Urinary bladder (tissue), 3 donors: ENCODE measurements at regions not wholly inside any gene's neighbourhood (a gene's known extent, or its start where the extent isn't known, plus 50 kb on each side); places are given as distances from the start of the nearest gene placed in this dataset.
"Not testable (repeated sequence)": the region's sequence is repeated elsewhere in the genome, so short reads cannot be mapped to it uniquely, and the experiment has no call there.

Experiments used
- DNase-seq: peaks from one replicate; pipeline ENCODE4 v3.0.0-alpha.2; 2015; ENCODE audit errors: extremely low spot score
- H3K27ac ChIP-seq: one replicate; pipeline ENCODE4 v1.5.1; 2013; ENCODE audit warnings: low read depth, mild to moderate bottlenecking, moderate library complexity
- H3K36me3 ChIP-seq: one replicate; pipeline ENCODE4 v1.6.1; 2013; ENCODE audit warnings: mild to moderate bottlenecking, moderate library complexity; ENCODE audit not compliant: insufficient read depth
- H3K4me1 ChIP-seq: one replicate; pipeline ENCODE4 v1.6.1; 2013; ENCODE audit warnings: mild to moderate bottlenecking, moderate library complexity; ENCODE audit not compliant: insufficient read depth
- H3K4me3 ChIP-seq: one replicate; pipeline ENCODE4 v1.5.1; 2013; ENCODE audit warnings: low read depth, low read length
- WGBS: extraction: QIAGEN DNeasy Blood & Tissue Kit; methylation state at CpG from one replicate; pipeline ENCODE4 v1.1.7; 2013; 5-methylcytosine and 5-hydroxymethylcytosine counted together
- donor health status: healthy with polysubstance abuse.
- donor health status: healthy.

- Histone ChIP-seq H3K4me1 (peaks cover 1% of the 10 kb centered on the region), H3K4me3 (no peak overlapping the region), H3K27ac (no peak overlapping the region), H3K36me3 (no peaks in the 10 kb centered on the region)
- no peak for DNase-seq
- 83% methylated on average over 2 of the region's 2 CpGs for WGBS
Measured at GRCh38 chr3:107452436-107452835, 70.3 kb upstream of the BBX start.

- no peaks in the 10 kb centered on the region for H3K36me3 ChIP-seq
- 94% methylated on average over 2 of the region's 2 CpGs for WGBS
Measured at GRCh38 chr3:107453504-107453903, 69.3 kb upstream of the BBX start.

GRCh38 chr3:107455621-107456020 lies 67.1 kb upstream of the BBX start:
- whole genome bisulfite sequencing = 81% methylated on average over 1 of the region's 1 CpG
- DNase-seq = no peak
- no peaks in the 10 kb centered on the region for H3K36me3 ChIP-seq
- no peak overlapping the region for H3K27ac ChIP-seq
- H3K4me3 ChIP-seq = no peak overlapping the region
- peaks cover 1% of the 10 kb centered on the region for H3K4me1 ChIP-seq

More at GRCh38 chr3:107453504-107453903, 69.3 kb upstream of the BBX start:
- Histone ChIP-seq H3K27ac (no peak overlapping the region), H3K4me1 (peaks cover 1% of the 10 kb centered on the region), H3K4me3 (no peak overlapping the region)
- no peak for DNase-seq

GRCh38 chr3:107456501-107456900 lies 66.3 kb upstream of the BBX start:
- peaks cover 1% of the 10 kb centered on the region for H3K4me1 ChIP-seq
- H3K4me3 ChIP-seq = no peak overlapping the region
- DNase-seq = no peak
- H3K36me3 ChIP-seq = no peaks in the 10 kb centered on the region
- no peak overlapping the region for H3K27ac ChIP-seq
- 71% methylated on average over 1 of the region's 1 CpG for WGBS

GRCh38 chr3:107458871-107459270 lies 63.9 kb upstream of the BBX start:
- no peak overlapping the region for H3K27ac ChIP-seq
- DNase-seq = no peak
- no peak overlapping the region for H3K4me3 ChIP-seq
- H3K36me3 ChIP-seq = no peaks in the 10 kb centered on the region
- peaks cover 1% of the 10 kb centered on the region for H3K4me1 ChIP-seq

GRCh38 chr3:107461721-107462120 lies 61.0 kb upstream of the BBX start:
- no peak overlapping the region for H3K4me3 ChIP-seq
- no peaks in the 10 kb centered on the region for H3K36me3 ChIP-seq
- H3K4me1 ChIP-seq = no peaks in the 10 kb centered on the region
- DNase-seq = no peak
- WGBS = 91% methylated on average over 5 of the region's 5 CpGs
- no peak overlapping the region for H3K27ac ChIP-seq

- Histone ChIP-seq H3K27ac (no peak overlapping the region), H3K36me3 (no peaks in the 10 kb centered on the region), H3K4me1 (no peaks in the 10 kb centered on the region), H3K4me3 (no peak overlapping the region)
- no peak for DNase-seq
- 62% methylated on average over 2 of the region's 2 CpGs for WGBS
Measured at GRCh38 chr3:107464037-107464436, 58.7 kb upstream of the BBX start.

GRCh38 chr3:107465064-107465631 lies 57.6 kb upstream of the BBX start:
- Histone ChIP-seq H3K36me3 (no peaks in the 10 kb centered on the region), H3K4me3 (no peak overlapping the region), H3K27ac (no peak overlapping the region), H3K4me1 (no peaks in the 10 kb centered on the region)
- DNase-seq = no peak
- 88% methylated on average over 3 of the region's 3 CpGs for WGBS

GRCh38 chr3:107468782-107469181 lies 54.0 kb upstream of the BBX start:
- H3K4me3 ChIP-seq = no peak overlapping the region
- no peak for DNase-seq
- no peaks in the 10 kb centered on the region for H3K36me3 ChIP-seq
- H3K4me1 ChIP-seq = no peaks in the 10 kb centered on the region
- H3K27ac ChIP-seq = no peak overlapping the region
- WGBS = 67% methylated on average over 1 of the region's 1 CpG

GRCh38 chr3:107470496-107470895 lies 52.3 kb upstream of the BBX start:
- not testable (repeated sequence) for H3K36me3 ChIP-seq, H3K4me1 ChIP-seq, H3K4me3 ChIP-seq, H3K27ac ChIP-seq, DNase-seq
- 45% methylated on average over 8 of the region's 8 CpGs for WGBS
